Skin epidermis (tissue), 12 donors: ENCODE measurements at regions not wholly inside any gene's neighbourhood (a gene's known extent, or its start where the extent isn't known, plus 50 kb on each side); places are given as distances from the start of the nearest gene placed in this dataset.
"Not testable (repeated sequence)": the region's sequence is repeated elsewhere in the genome, so short reads cannot be mapped to it uniquely, and the experiment has no call there.

ENCODE experiments used
- H3K27ac ChIP-seq, 21 experiments: fragments of 200-600 bp; sonication (generic) in 11 of 21; one replicate each; pipeline ENCODE4 v1.5.0; 2020; ENCODE audit warnings: mild to moderate bottlenecking in 3 of 21, inconsistent platforms in 2 of 21, moderate library complexity in 2 of 21
- H3K4me3 ChIP-seq, 7 experiments: fragments of 200-600 bp; sonication (generic) in 2 of 7; one replicate each; pipeline ENCODE4 v1.5.0; 2020; ENCODE audit warnings: inconsistent platforms in 2 of 7, mild to moderate bottlenecking in 2 of 7, moderate library complexity in 1 of 7

DNA sequence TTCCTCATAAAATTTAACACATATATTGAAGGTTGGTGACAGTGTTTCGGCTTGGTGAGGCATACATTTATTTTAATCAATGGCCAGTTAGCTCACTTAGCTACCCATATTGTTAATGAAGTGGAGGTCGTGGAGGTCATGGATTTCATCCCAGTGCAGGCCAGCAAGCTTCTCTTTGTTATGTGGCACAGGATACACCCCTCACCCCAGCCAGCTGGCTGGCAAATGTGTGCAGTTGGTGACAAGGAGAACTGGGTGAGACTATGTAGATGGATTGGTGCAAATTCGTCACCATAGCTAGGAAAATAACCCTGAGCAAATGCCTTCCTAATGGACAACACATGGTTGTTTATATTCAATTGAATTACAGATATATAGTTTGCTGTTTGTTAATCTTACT is 50.5 kb upstream of the FOXP2 start:
- H3K27ac ChIP-seq, result no peak overlapping the region
- H3K4me3 ChIP-seq, result no peak overlapping the region

DNA sequence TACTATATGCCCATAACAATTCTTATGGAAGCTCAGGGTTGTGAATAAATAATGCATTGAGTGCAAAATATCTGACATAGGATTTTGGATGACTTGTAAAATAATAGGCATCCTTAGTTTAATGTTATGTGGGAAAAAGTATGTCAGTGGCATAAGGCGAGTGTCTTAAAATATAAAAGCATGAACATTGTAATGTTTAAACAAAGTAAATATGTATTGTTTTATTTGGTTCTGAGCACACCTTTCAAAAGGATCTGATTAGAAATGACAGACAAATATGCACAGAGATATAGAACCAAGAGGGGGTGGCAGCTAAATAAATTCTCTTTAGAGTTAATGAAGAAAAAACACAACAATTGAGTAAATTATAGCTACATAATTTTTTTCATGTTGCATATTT is 51.3 kb upstream of the FOXP2 start:
- H3K4me3 ChIP-seq, result no peak overlapping the region
- no peak overlapping the region for H3K27ac ChIP-seq

GRCh38 chr7:114358911-114359310 is 55.7 kb upstream of the FOXP2 start:
- no peak overlapping the region for H3K4me3 ChIP-seq
- no peak overlapping the region for H3K27ac ChIP-seq

DNA sequence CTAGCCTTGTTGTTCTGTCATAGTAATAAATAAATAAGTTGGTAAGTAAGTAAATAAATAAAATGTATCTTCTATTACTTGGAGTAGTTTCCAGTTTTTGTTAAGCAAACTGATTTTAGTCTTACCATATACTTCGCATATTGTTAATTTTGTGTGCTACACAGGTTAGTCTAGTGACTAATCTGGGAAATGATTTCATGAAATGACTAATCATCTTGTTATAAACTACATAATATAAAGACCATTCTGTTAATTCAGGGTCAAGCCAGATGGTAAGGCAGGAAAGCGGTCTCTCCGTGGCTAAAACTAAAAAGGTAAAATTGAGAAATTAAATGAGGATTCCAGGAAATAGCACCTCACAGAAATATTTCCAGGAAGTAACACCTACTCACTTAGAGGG is 58.5 kb upstream of the FOXP2 start:
- Histone ChIP-seq H3K4me3 (no peak overlapping the region), H3K27ac (no peak overlapping the region)

GRCh38 chr7:114354306-114354705 is 60.3 kb upstream of the FOXP2 start:
- H3K27ac ChIP-seq, result no peak overlapping the region

DNA sequence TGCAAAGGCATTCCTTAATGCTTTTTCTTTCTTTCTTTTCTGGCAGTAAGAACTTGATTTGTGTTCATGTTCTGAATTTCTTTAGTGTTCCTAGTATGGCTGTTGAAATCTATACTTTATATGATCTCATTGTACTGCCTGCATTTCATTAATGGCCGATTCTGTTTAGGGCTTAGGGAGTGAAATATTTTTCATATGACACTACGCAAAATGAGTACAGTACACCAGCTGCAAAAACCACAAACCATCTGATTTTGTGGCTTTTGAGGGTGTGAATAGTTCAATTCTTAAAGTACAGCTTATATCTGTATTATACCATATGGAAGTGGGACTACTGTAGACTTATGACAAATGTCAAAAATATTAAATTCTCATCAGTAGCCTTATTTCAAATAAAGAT is 69.1 kb upstream of the FOXP2 start:
- Histone ChIP-seq H3K4me3 (no peak overlapping the region), H3K27ac (no peak overlapping the region)

More at GRCh38 chr7:114354306-114354705, 60.3 kb upstream of the FOXP2 start:
- no peak overlapping the region for H3K4me3 ChIP-seq

DNA sequence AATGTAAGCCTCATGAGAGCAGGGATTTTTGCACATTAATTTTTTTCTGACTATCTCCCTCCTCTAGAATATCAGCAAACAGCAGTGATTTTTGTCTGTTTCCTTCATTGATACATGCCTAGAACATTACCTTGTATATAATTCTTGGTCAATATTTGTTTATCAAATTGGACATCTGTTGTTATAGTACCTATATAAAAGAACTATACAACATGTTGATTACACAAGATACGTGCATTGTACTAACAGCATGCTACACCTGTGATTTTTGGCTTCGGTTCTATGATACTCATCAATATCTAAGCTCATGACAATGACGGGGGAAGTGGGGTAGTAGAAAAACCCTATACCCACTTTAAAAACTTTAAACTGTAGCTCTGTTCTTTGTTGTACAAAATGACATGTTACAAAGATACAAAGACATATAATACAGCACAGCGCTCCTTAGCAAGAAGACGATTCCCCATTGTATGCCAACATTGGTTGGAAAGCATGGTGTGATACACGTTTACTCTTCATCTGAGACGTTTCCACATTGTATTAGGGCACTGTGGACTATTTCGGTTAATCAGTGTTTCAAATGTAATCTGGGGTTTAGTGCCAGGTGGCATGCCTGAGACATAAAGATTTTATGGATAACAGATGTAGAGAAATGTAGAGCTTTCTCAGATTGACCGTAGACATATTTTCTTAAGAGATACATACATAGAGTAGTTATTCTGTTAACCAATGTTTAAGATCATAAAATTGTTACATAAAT is 70.5 kb upstream of the FOXP2 start:
- Histone ChIP-seq H3K27ac (no peak overlapping the region), H3K4me3 (no peak overlapping the region)

DNA sequence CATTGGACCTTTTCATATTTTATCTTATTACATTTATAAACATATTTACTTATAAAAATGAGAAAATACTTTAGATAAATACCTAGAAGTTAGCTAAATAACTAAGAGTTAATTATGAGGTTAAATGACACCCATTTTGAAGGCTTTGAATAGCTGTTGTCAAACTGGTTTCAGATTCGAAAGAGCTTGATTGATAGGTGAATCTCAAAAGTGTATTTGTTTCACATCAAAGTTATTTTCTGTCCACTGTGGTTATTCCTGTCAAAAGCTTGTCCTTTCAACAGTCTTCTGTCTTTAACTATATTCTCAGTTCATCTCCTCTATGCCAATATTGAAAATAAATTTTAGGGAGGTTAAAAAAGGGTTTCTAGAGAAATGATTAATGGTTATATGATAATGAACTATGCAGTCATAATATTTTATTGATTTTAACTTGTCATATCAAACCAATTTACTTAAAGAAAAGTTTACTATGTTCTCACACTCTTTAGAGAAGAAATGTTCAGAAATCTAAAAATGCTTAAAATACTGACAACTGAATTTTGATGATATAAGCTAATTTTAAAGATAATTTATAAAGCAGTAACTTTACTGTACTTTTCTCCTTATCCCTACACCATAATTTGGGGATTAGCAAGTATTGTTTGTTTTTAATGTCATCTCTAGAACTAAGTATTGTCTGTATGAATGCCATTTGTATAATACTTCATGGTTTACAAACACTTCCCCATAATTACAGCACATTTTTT is 72.0 kb upstream of the FOXP2 start:
- Histone ChIP-seq H3K27ac (no peak overlapping the region), H3K4me3 (no peak overlapping the region)

DNA sequence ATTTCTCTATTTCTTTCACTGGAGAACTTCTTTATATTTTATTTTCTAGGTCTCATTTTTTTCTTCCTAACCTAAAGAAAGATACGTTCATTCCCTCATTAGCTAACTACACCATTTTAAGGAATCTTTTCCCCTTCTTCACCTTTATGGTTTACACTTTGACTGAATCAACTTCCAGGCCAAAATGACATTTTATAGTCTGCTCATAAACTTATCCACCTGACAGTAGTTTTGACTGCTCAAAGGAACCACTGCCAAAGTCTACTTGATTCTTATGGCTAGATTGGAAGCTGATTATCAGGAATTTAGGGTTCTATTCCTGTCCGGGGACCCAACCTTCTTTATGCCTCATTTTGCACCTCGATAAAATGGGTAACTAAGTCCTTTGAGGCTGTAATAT is 73.0 kb upstream of the FOXP2 start:
- H3K4me3 ChIP-seq, result no peak overlapping the region
- no peak overlapping the region for H3K27ac ChIP-seq

GRCh38 chr7:114334989-114335388 is 79.6 kb upstream of the FOXP2 start:
- Histone ChIP-seq H3K4me3 (no peak overlapping the region), H3K27ac (no peak overlapping the region)

GRCh38 chr7:114329458-114329857 is 85.2 kb upstream of the FOXP2 start:
- H3K27ac ChIP-seq, H3K4me3 ChIP-seq: not testable (repeated sequence)

- Histone ChIP-seq H3K27ac (no peak overlapping the region), H3K4me3 (no peak overlapping the region)
Measured at GRCh38 chr7:114317450-114318098, 97.0 kb upstream of the FOXP2 start.

- Histone ChIP-seq H3K4me3 (no peak overlapping the region), H3K27ac (no peak overlapping the region)
Measured at GRCh38 chr7:114312649-114313048, 102.0 kb upstream of the FOXP2 start.

DNA sequence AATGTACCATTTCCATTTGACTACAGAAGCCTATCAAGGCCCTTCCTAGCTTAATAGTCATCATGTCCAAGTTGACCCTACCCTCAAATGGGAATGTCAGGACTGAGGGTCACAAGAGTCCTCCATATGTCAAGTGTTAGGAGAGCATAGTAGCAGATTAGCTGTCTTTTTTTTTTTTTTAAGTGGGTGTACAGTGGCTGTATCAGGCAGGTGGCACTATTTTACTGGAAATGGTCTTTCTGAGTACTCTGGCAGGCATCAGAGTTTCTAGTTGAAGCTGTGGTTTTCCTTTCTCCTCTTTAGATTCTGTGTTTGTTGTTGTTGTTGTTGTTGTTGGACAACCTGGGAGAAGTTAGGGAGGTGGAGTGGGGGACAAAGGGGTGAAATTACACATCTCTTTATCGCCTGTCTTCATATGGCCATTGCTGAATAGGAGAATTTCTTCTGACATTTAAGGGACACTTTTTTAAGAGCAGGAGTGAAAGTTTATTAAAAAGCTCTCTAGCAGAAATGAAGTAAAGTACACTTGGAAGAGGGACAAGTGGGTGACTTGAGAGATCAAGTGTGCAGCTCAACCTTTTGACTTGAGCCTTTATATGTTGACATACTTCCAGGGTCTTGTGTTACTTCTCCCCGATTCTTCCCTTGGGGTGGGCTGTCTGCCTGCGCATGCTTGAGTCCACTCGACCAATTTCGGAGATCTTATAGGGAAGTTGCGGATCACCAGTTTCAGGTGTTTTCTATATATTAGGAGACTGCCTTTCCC is 104.1 kb upstream of the FOXP2 start:
- H3K4me3 ChIP-seq, result no peak overlapping the region
- no peak overlapping the region for H3K27ac ChIP-seq

GRCh38 chr7:114309729-114310128 is 104.9 kb upstream of the FOXP2 start:
- H3K27ac ChIP-seq, result no peak overlapping the region
- H3K4me3 ChIP-seq, result no peak overlapping the region

DNA sequence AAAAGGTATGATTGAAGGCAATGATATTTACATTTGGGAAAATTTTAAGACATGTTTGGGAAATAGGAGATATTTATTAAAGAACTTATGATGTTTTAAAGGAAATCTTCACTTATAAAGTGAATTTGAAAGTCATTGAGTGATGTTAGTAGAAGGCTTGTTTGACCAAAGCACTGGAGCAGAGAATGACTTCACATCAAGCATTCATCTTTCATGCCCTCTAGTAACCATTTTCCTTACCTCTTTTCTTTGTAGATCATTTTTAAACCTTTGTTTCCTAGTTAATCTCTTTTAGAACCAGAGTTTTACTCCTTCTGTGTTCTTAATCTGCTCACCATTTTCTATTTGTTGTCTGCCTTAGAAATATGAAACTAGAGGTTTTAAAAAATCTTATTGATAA is 111.3 kb upstream of the FOXP2 start:
- Histone ChIP-seq H3K27ac (no peak overlapping the region), H3K4me3 (no peak overlapping the region)

DNA sequence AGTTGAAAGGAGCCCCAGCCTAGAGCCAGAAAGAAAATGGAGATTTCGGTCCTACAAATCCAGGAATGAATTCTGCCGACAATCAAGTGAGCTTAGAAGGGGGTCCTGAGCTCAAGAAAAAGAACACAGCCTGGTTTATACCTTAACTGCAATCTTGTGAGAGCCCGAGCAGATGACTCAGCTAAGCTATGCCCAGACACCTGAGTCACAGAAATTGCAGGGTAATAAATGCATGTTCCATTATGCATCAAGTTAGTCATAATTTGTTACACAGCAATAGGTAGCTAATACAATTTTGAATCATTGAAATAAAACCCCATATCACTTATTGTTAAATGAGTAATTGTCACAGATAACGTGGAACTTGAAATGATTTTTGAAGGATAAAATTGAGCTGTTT is 111.8 kb upstream of the FOXP2 start:
- Histone ChIP-seq H3K4me3 (no peak overlapping the region), H3K27ac (no peak overlapping the region)

DNA sequence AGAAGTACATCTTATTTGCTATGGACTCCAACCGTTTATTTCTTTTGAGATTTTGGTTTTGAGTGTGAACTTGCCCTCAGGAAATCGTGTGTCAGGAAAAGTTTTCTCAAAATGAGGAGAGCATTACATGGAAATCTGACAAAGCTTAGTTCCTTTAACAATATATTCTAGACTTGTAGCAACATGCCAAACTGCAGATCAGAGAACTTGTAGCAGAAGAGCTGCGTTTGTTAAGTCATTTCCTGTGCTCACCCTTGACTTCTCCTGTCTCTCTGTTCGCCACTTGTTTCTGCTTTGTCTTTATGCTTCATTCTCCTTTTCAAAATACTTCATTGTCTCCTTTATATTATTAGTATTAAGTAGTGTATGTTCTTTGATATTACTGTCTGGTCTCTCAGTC is 116.6 kb upstream of the FOXP2 start:
- Histone ChIP-seq H3K27ac (no peak overlapping the region), H3K4me3 (no peak overlapping the region)

DNA sequence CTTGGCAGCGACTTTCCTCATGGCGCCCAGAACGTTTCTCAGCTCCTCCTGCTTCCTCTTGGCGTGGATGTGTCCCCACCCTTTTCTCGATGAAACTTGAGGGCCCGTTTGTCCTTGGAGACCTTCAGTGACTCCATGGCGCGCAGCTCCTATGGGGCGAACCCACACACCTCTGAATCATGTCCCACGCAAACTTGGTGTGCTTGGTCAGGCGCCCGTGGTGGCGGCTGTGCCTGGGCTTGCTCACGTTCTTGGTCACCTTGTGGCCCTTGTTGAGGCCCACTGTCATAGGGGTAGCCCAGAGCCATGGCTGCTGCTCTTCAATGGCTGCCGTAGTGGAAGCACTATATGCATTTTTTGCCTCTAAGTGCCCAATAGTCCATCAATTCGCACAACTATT is 117.5 kb upstream of the FOXP2 start:
- Histone ChIP-seq H3K27ac (no peak overlapping the region), H3K4me3 (no peak overlapping the region)

GRCh38 chr7:114295522-114295921 is 119.1 kb upstream of the FOXP2 start:
- Histone ChIP-seq H3K27ac (no peak overlapping the region), H3K4me3 (no peak overlapping the region)
